ENCODE measurements at regions not wholly inside any gene's neighbourhood (a gene's known extent, or its start where the extent isn't known, plus 50 kb on each side); places are given as distances from the start of the nearest gene placed in this dataset.

DNA sequence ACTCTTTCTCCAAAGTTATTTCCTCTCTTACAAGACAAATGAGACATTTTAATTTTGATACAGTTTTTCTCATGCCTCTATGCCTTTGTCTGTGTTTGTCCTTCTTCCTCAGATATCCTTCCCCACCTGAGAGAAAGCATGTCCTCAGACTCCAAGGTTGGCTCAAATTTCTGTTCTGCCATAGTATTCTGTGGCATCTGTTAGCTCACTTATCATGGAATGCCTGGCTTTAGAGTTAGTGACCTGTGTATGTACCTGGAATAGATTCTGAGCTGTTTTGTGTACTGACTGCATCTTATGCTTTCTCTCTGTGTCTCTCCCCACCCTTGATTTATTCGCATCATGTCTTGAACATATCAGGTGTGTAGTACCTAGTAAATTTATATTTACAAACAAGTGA lies 90.0 kb downstream of the CENPW start:
- intact Hi-C loops (cut with micrococcal nuclease; ENCODE audit: unreplicated experiment) = no loop called here
- ChIA-PET POLR2A (no interaction called here), CTCF (ENCODE audit: unreplicated experiment) (no interaction called here)
- H2AFZ ChIP-seq (ENCODE audit: low read length) = no peak overlapping the region
- H3K4me2 ChIP-seq (ENCODE audit: low read length) = no peak overlapping the region
- H3K9me2 ChIP-seq (ENCODE audit: insufficient read depth, low read length) = no peaks in the 10 kb centered on the region
- TF ChIP-seq EZH2phosphoT487 (IDR thresholded peaks at IDR 0.05; ENCODE audit: borderline replicate concordance, low read depth, low read length) = no peak
- TF ChIP-seq, protein P1, sequence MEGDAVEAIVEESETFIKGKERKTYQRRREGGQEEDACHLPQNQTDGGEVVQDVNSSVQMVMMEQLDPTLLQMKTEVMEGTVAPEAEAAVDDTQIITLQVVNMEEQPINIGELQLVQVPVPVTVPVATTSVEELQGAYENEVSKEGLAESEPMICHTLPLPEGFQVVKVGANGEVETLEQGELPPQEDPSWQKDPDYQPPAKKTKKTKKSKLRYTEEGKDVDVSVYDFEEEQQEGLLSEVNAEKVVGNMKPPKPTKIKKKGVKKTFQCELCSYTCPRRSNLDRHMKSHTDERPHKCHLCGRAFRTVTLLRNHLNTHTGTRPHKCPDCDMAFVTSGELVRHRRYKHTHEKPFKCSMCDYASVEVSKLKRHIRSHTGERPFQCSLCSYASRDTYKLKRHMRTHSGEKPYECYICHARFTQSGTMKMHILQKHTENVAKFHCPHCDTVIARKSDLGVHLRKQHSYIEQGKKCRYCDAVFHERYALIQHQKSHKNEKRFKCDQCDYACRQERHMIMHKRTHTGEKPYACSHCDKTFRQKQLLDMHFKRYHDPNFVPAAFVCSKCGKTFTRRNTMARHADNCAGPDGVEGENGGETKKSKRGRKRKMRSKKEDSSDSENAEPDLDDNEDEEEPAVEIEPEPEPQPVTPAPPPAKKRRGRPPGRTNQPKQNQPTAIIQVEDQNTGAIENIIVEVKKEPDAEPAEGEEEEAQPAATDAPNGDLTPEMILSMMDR (conservative IDR thresholded peaks at IDR 0.05; ENCODE audit: low read length) = no peak
- DNase-seq (ENCODE audit: low spot score) = no peak
- H4K20me1 ChIP-seq (ENCODE audit: insufficient read depth, low read length) = no peaks in the 10 kb centered on the region
- no peaks in the 10 kb centered on the region for H3K4me1 ChIP-seq (ENCODE audit: insufficient read depth, low read length, poor library complexity, severe bottlenecking)
- BruUV-seq (replicated peaks) = no TSS peak
- H3K79me2 ChIP-seq (ENCODE audit: insufficient read depth, low read depth, low read length) = no peaks in the 10 kb centered on the region
- no peak overlapping the region for H3K27ac ChIP-seq (ENCODE audit: low read depth, low read length, poor library complexity, severe bottlenecking)
- H3K36me3 ChIP-seq (ENCODE audit: insufficient read depth, low read length) = no peaks in the 10 kb centered on the region
- no peak overlapping the region for H3K4me3 ChIP-seq (ENCODE audit: low read depth, low read length, poor library complexity, severe bottlenecking)
- H3K9me3 ChIP-seq (ENCODE audit: low read length) = no peaks in the 10 kb centered on the region

DNA sequence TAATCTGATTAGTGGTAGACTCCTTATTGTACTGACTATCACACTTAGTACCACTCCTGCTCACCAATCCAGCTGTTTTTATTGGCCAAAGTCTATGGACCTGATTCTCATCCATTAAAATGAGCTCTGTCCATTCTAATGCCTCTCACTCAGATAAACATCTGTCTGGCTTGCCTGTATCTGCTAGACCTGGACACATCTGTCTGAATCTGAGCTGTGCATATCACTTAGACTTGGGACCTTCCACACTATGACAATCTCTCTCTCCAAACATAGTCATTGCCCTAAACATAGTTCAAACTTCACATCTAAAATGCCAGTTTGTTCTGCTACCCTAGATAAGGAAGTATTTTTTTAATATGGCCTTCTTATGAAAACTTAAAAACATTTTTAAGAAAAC lies 92.6 kb downstream of the CENPW start:
- TF ChIP-seq, protein P1 (conservative IDR thresholded peaks at IDR 0.05; ENCODE audit: low read length) = no peak
- no peak for TF ChIP-seq EZH2phosphoT487 (IDR thresholded peaks at IDR 0.05; ENCODE audit: borderline replicate concordance, low read depth, low read length)
- Histone ChIP-seq H4K20me1 (ENCODE audit: insufficient read depth, low read length) (no peaks in the 10 kb centered on the region), H3K79me2 (ENCODE audit: insufficient read depth, low read depth, low read length) (no peaks in the 10 kb centered on the region), H3K9me2 (ENCODE audit: insufficient read depth, low read length) (no peaks in the 10 kb centered on the region), H2AFZ (ENCODE audit: low read length) (no peak overlapping the region), H3K4me1 (ENCODE audit: insufficient read depth, low read length, poor library complexity, severe bottlenecking) (no peaks in the 10 kb centered on the region), H3K4me3 (ENCODE audit: low read depth, low read length, poor library complexity, severe bottlenecking) (no peak overlapping the region), H3K9me3 (ENCODE audit: low read length) (no peaks in the 10 kb centered on the region), H3K36me3 (ENCODE audit: insufficient read depth, low read length) (no peaks in the 10 kb centered on the region), H3K4me2 (ENCODE audit: low read length) (no peak overlapping the region), H3K27ac (ENCODE audit: low read depth, low read length, poor library complexity, severe bottlenecking) (no peak overlapping the region)
- POLR2A ChIA-PET = interaction anchor here (0.6 kb wide), 1 partner anchor 1742 kb away, joined by 3 read pairs; no protein-coding TSS in a partner anchor
- intact Hi-C loops (cut with micrococcal nuclease; ENCODE audit: unreplicated experiment) = no loop called here
- no peak for DNase-seq (ENCODE audit: low spot score)
- CTCF ChIA-PET (ENCODE audit: unreplicated experiment) = no interaction called here
- BruUV-seq (replicated peaks) = no TSS peak

DNA sequence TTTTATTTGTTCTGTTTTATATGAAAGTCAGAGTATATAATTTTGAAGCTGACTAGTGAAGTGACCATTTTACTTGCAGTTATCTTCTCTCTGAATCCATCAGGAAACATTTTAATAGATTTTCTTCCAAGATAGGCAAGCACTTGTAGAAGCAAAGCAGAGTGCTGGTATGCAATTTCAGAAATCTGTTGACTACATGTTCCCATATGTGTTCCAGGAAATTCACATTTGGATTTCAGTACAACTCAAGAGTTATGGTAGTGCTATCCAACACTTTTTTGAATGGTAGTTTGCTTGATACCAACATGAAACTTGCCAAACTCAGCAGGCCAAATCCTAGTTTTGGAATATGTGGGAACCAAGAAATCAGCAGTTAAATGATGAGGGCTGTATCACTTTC lies 94.0 kb downstream of the CENPW start:
- intact Hi-C loops (cut with micrococcal nuclease; ENCODE audit: unreplicated experiment) = no loop called here
- no TSS peak for BruUV-seq (replicated peaks)
- H3K36me3 ChIP-seq (ENCODE audit: insufficient read depth, low read length) = no peaks in the 10 kb centered on the region
- no peak overlapping the region for H2AFZ ChIP-seq (ENCODE audit: low read length)
- ChIA-PET POLR2A (interaction anchor here (0.5 kb wide), 1 partner anchor 236 kb away, joined by 3 read pairs; no protein-coding TSS in a partner anchor), CTCF (ENCODE audit: unreplicated experiment) (no interaction called here)
- H3K4me1 ChIP-seq (ENCODE audit: insufficient read depth, low read length, poor library complexity, severe bottlenecking) = no peaks in the 10 kb centered on the region
- no peak overlapping the region for H3K4me2 ChIP-seq (ENCODE audit: low read length)
- DNase-seq (ENCODE audit: low spot score) = no peak
- no peak overlapping the region for H3K27ac ChIP-seq (ENCODE audit: low read depth, low read length, poor library complexity, severe bottlenecking)
- TF ChIP-seq, protein P1 (conservative IDR thresholded peaks at IDR 0.05; ENCODE audit: low read length) = no peak
- TF ChIP-seq EZH2phosphoT487 (IDR thresholded peaks at IDR 0.05; ENCODE audit: borderline replicate concordance, low read depth, low read length) = no peak
- no peaks in the 10 kb centered on the region for H3K9me2 ChIP-seq (ENCODE audit: insufficient read depth, low read length)
- H3K79me2 ChIP-seq (ENCODE audit: insufficient read depth, low read depth, low read length) = no peaks in the 10 kb centered on the region
- H4K20me1 ChIP-seq (ENCODE audit: insufficient read depth, low read length) = no peaks in the 10 kb centered on the region
- H3K9me3 ChIP-seq (ENCODE audit: low read length) = no peaks in the 10 kb centered on the region
- no peak overlapping the region for H3K4me3 ChIP-seq (ENCODE audit: low read depth, low read length, poor library complexity, severe bottlenecking)
